ENCODE measurements at regions not wholly inside any gene's neighbourhood (a gene's known extent, or its start where the extent isn't known, plus 50 kb on each side); places are given as distances from the start of the nearest gene placed in this dataset.

DNA sequence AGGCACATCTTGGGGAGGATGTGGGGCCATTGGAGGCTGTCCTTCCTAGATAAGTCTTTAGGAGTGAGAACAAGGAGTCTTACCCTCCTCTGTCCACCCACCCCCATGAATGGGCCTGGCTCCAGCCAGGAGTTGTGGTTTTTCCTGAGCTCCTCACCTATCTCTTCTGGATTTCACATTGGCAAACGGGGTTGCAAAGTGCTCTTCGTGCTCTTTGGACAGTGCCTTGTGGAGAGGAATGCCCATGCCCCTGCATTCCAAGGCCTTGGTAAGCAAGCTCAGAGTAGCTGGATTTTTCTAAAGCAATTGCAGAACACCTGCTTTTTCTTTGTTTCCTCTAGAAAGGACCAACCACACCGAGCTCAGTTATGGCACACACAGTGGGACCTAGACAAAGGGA lies 152.1 kb upstream of the CAMK1G start:
- H3K4me2 ChIP-seq (ENCODE audit: low read length) = no peak overlapping the region
- TF ChIP-seq, protein P1, sequence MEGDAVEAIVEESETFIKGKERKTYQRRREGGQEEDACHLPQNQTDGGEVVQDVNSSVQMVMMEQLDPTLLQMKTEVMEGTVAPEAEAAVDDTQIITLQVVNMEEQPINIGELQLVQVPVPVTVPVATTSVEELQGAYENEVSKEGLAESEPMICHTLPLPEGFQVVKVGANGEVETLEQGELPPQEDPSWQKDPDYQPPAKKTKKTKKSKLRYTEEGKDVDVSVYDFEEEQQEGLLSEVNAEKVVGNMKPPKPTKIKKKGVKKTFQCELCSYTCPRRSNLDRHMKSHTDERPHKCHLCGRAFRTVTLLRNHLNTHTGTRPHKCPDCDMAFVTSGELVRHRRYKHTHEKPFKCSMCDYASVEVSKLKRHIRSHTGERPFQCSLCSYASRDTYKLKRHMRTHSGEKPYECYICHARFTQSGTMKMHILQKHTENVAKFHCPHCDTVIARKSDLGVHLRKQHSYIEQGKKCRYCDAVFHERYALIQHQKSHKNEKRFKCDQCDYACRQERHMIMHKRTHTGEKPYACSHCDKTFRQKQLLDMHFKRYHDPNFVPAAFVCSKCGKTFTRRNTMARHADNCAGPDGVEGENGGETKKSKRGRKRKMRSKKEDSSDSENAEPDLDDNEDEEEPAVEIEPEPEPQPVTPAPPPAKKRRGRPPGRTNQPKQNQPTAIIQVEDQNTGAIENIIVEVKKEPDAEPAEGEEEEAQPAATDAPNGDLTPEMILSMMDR (conservative IDR thresholded peaks at IDR 0.05; ENCODE audit: low read length) = no peak
- no peak for TF ChIP-seq EZH2phosphoT487 (IDR thresholded peaks at IDR 0.05; ENCODE audit: borderline replicate concordance, low read depth, low read length)
- H3K36me3 ChIP-seq (ENCODE audit: insufficient read depth, low read length) = no peaks in the 10 kb centered on the region
- H3K4me1 ChIP-seq (ENCODE audit: insufficient read depth, low read length, poor library complexity, severe bottlenecking) = no peaks in the 10 kb centered on the region
- CTCF ChIA-PET (ENCODE audit: unreplicated experiment) = no interaction called here
- intact Hi-C loops (cut with micrococcal nuclease; ENCODE audit: unreplicated experiment) = no loop called here
- POLR2A ChIA-PET = interaction anchor here (0.6 kb wide), 1 partner anchor 100 kb away, joined by 3 read pairs; no protein-coding TSS in a partner anchor
- H3K9me2 ChIP-seq (ENCODE audit: insufficient read depth, low read length) = no peaks in the 10 kb centered on the region
- H3K4me3 ChIP-seq (ENCODE audit: low read depth, low read length, poor library complexity, severe bottlenecking) = no peak overlapping the region
- no peaks in the 10 kb centered on the region for H4K20me1 ChIP-seq (ENCODE audit: insufficient read depth, low read length)
- no peaks in the 10 kb centered on the region for H3K79me2 ChIP-seq (ENCODE audit: insufficient read depth, low read depth, low read length)
- DNase-seq (ENCODE audit: low spot score) = no peak
- H2AFZ ChIP-seq (ENCODE audit: low read length) = no peak overlapping the region
- no peaks in the 10 kb centered on the region for H3K9me3 ChIP-seq (ENCODE audit: low read length)
- no TSS peak for BruUV-seq (replicated peaks)
- H3K27ac ChIP-seq (ENCODE audit: low read depth, low read length, poor library complexity, severe bottlenecking) = no peak overlapping the region

DNA sequence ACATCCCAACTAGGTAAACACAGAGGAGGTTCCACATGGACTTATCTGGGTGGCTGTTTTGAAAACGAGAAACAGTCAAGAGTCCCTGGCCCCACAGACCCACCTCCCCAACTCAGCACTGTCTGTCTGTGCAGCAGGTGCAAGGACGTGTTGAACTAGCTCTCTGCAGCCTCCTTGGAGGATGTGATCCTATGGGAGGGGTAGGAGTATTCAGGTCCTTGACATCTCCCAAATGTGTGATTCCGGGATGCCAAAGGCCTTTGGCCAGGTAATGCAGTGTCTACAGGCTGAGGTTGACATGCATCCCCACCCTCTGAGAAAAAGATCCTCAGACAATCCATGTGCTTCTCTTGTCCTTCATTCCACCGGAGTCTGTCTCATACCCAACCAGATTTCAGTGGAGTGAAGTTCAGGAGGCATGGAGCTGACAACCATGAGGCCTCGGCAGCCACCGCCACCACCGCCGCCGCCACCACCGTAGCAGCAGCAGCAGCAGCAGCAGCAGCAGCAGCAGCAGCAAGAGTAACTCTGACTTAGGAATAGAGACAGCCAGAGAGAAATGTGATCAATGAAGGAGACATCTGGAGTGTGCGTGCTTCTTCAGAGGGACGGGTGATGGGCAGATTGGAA lies 151.6 kb upstream of the CAMK1G start:
- no peaks in the 10 kb centered on the region for H3K36me3 ChIP-seq (ENCODE audit: insufficient read depth, low read length)
- CTCF ChIA-PET (ENCODE audit: unreplicated experiment) = no interaction called here
- no peaks in the 10 kb centered on the region for H3K9me3 ChIP-seq (ENCODE audit: low read length)
- H3K4me2 ChIP-seq (ENCODE audit: low read length) = no peak overlapping the region
- DNase-seq (ENCODE audit: low spot score) = no peak
- H4K20me1 ChIP-seq (ENCODE audit: insufficient read depth, low read length) = no peaks in the 10 kb centered on the region
- H3K4me3 ChIP-seq (ENCODE audit: low read depth, low read length, poor library complexity, severe bottlenecking) = no peak overlapping the region
- intact Hi-C loops (cut with micrococcal nuclease; ENCODE audit: unreplicated experiment) = no loop called here
- H3K9me2 ChIP-seq (ENCODE audit: insufficient read depth, low read length) = no peaks in the 10 kb centered on the region
- H3K27ac ChIP-seq (ENCODE audit: low read depth, low read length, poor library complexity, severe bottlenecking) = no peak overlapping the region
- TF ChIP-seq, protein P1 (conservative IDR thresholded peaks at IDR 0.05; ENCODE audit: low read length) = no peak
- TF ChIP-seq EZH2phosphoT487 (IDR thresholded peaks at IDR 0.05; ENCODE audit: borderline replicate concordance, low read depth, low read length) = no peak
- no TSS peak for BruUV-seq (replicated peaks)
- no peaks in the 10 kb centered on the region for H3K4me1 ChIP-seq (ENCODE audit: insufficient read depth, low read length, poor library complexity, severe bottlenecking)
- no peak overlapping the region for H2AFZ ChIP-seq (ENCODE audit: low read length)
- POLR2A ChIA-PET = interaction anchor here (0.6 kb wide), 1 partner anchor 101 kb away, joined by 3 read pairs; no protein-coding TSS in a partner anchor
- H3K79me2 ChIP-seq (ENCODE audit: insufficient read depth, low read depth, low read length) = no peaks in the 10 kb centered on the region

GRCh38 chr1:209432443-209432825 lies 151.1 kb upstream of the CAMK1G start:
- intact Hi-C loops (cut with micrococcal nuclease; ENCODE audit: unreplicated experiment) = no loop called here
- H3K4me1 ChIP-seq (ENCODE audit: insufficient read depth, low read length, poor library complexity, severe bottlenecking) = no peaks in the 10 kb centered on the region
- H4K20me1 ChIP-seq (ENCODE audit: insufficient read depth, low read length) = no peaks in the 10 kb centered on the region
- TF ChIP-seq EZH2phosphoT487 (IDR thresholded peaks at IDR 0.05; ENCODE audit: borderline replicate concordance, low read depth, low read length) = no peak
- TF ChIP-seq, protein P1 (conservative IDR thresholded peaks at IDR 0.05; ENCODE audit: low read length) = no peak
- no peak for DNase-seq (ENCODE audit: low spot score)
- H3K27ac ChIP-seq (ENCODE audit: low read depth, low read length, poor library complexity, severe bottlenecking) = no peak overlapping the region
- no peaks in the 10 kb centered on the region for H3K36me3 ChIP-seq (ENCODE audit: insufficient read depth, low read length)
- H3K79me2 ChIP-seq (ENCODE audit: insufficient read depth, low read depth, low read length) = no peaks in the 10 kb centered on the region
- no peak overlapping the region for H3K4me3 ChIP-seq (ENCODE audit: low read depth, low read length, poor library complexity, severe bottlenecking)
- no peaks in the 10 kb centered on the region for H3K9me3 ChIP-seq (ENCODE audit: low read length)
- ChIA-PET CTCF (ENCODE audit: unreplicated experiment) (no interaction called here), POLR2A (interaction anchor here (0.7 kb wide), 1 partner anchor 132 kb away, joined by 4 read pairs; no protein-coding TSS in a partner anchor)
- no TSS peak for BruUV-seq (replicated peaks)
- no peaks in the 10 kb centered on the region for H3K9me2 ChIP-seq (ENCODE audit: insufficient read depth, low read length)
- H2AFZ ChIP-seq (ENCODE audit: low read length) = no peak overlapping the region
- H3K4me2 ChIP-seq (ENCODE audit: low read length) = no peak overlapping the region
